Calu3 (cell line): ENCODE measurements at regions not wholly inside any gene's neighbourhood (a gene's known extent, or its start where the extent isn't known, plus 50 kb on each side); places are given as distances from the start of the nearest gene placed in this dataset.
"Not testable (repeated sequence)": the region's sequence is repeated elsewhere in the genome, so short reads cannot be mapped to it uniquely, and the experiment has no call there.

Experiments used
- BruUV-seq: library from RNA; stranded (reverse); fragments of 400-500 nt; replicated peaks from 2 replicates; lab custom pipeline; 2021; lab: Mats Ljungman, UMichigan
- CTCF ChIA-PET: fragments of 300-600 bp; sonication (Branson Sonifier 250); formaldehyde crosslinking; loops from one replicate; lab custom pipeline; 2022; ENCODE audit warnings: antibody characterized with exemption; lab: Charles Lee
- DNase-seq: peaks from one replicate; pipeline ENCODE4 v3.0.0; 2022
- H3K27ac Mint-ChIP-seq: one replicate; pipeline ENCODE4 v1.8.0; 2022; ENCODE audit warnings: mixed read lengths; ENCODE audit not compliant: unreplicated experiment
- H3K27me3 Mint-ChIP-seq: one replicate; pipeline ENCODE4 v1.8.0; 2022; ENCODE audit warnings: mixed read lengths; ENCODE audit not compliant: unreplicated experiment
- H3K36me3 Mint-ChIP-seq: one replicate; pipeline ENCODE4 v1.8.0; 2022; ENCODE audit warnings: mild to moderate bottlenecking, moderate library complexity, mixed read lengths; ENCODE audit not compliant: insufficient read depth, unreplicated experiment
- H3K4me1 Mint-ChIP-seq: one replicate; pipeline ENCODE4 v1.8.0; 2022; ENCODE audit warnings: mild to moderate bottlenecking, low read depth, mixed read lengths; ENCODE audit not compliant: unreplicated experiment
- H3K4me3 Mint-ChIP-seq: one replicate; pipeline ENCODE4 v1.8.0; 2022; ENCODE audit warnings: mild to moderate bottlenecking, low read depth, moderate library complexity, mixed read lengths; ENCODE audit not compliant: unreplicated experiment
- H3K9me3 Mint-ChIP-seq: one replicate; pipeline ENCODE4 v1.8.0; 2022; ENCODE audit warnings: low read depth, mixed read lengths; ENCODE audit not compliant: unreplicated experiment
- CTCF ChIP-seq: fragments of 200-600 bp; IDR thresholded peaks from one replicate; pipeline ENCODE4 v1.8.0; 2022; ENCODE audit warnings: antibody characterized with exemption; ENCODE audit not compliant: unreplicated experiment
- intact Hi-C: fragments of 100-400 bp; cut with micrococcal nuclease; formaldehyde crosslinking; loops from one replicate; pipeline ENCODE4 v1.10.0; 2022; ENCODE audit not compliant: unreplicated experiment

- Mint-ChIP-seq H3K4me3 (no peak overlapping the region), H3K27ac (no peak overlapping the region)
- CTCF ChIA-PET, result no interaction called here
Observed at GRCh38 chr1:31515056-31515775, 61.1 kb upstream of the TINAGL1 start.

GRCh38 chr1:31515936-31516335 is 60.4 kb upstream of the TINAGL1 start:
- Mint-ChIP-seq H3K27me3 (no peaks in the 10 kb centered on the region), H3K9me3 (peaks cover 4% of the 10 kb centered on the region), H3K4me1 (peaks cover 27% of the 10 kb centered on the region), H3K4me3 (no peak overlapping the region), H3K27ac (no peak overlapping the region), H3K36me3 (no peaks in the 10 kb centered on the region)
- TF ChIP-seq CTCF, result no peak
- intact Hi-C loops, result no loop called here
- DNase-seq, result no peak
- BruUV-seq, result no TSS peak
- CTCF ChIA-PET, result no interaction called here

More at GRCh38 chr1:31515056-31515775, 61.1 kb upstream of the TINAGL1 start:
- Mint-ChIP-seq H3K4me1 (peaks cover 28% of the 10 kb centered on the region), H3K27me3 (no peaks in the 10 kb centered on the region), H3K36me3 (no peaks in the 10 kb centered on the region), H3K9me3 (peaks cover 4% of the 10 kb centered on the region)
- no peak for TF ChIP-seq CTCF
- no peak for DNase-seq
- no TSS peak for BruUV-seq
- intact Hi-C loops, result no loop called here

GRCh38 chr1:31517301-31517700 is 59.0 kb upstream of the TINAGL1 start:
- no peaks in the 10 kb centered on the region for H3K27me3 Mint-ChIP-seq
- no peaks in the 10 kb centered on the region for H3K36me3 Mint-ChIP-seq
- CTCF ChIA-PET, result no interaction called here
- BruUV-seq, result no TSS peak
- H3K9me3 Mint-ChIP-seq, result peaks cover 4% of the 10 kb centered on the region
- peaks cover 17% of the 10 kb centered on the region for H3K4me1 Mint-ChIP-seq
- H3K27ac Mint-ChIP-seq, result no peak overlapping the region
- no peak for TF ChIP-seq CTCF
- H3K4me3 Mint-ChIP-seq, result no peak overlapping the region
- DNase-seq, result no peak
- intact Hi-C loops, result no loop called here

- DNase-seq, H3K4me3 Mint-ChIP-seq, CTCF ChIA-PET, H3K4me1 Mint-ChIP-seq, H3K9me3 Mint-ChIP-seq, H3K27ac Mint-ChIP-seq, H3K27me3 Mint-ChIP-seq, BruUV-seq, H3K36me3 Mint-ChIP-seq, intact Hi-C loops: not testable (repeated sequence)
Observed at GRCh38 chr1:31517986-31518385, 58.3 kb upstream of the TINAGL1 start.
